SK-N-SH (cell line): ENCODE measurements at regions not wholly inside any gene's neighbourhood (a gene's known extent, or its start where the extent isn't known, plus 50 kb on each side); places are given as distances from the start of the nearest gene placed in this dataset.

Source experiments
- GABPA ChIP-seq: IDR thresholded peaks from 2 replicates; pipeline ENCODE4 v1.4.0; 2012; ENCODE audit warnings: low read depth, mild to moderate bottlenecking
- GATA2 ChIP-seq: sonication (generic); formaldehyde crosslinking; IDR thresholded peaks from 2 replicates; pipeline ENCODE4 v1.5.0; 2020; ENCODE audit warnings: mild to moderate bottlenecking, missing genetic modification reagents
- MEF2A ChIP-seq: IDR thresholded peaks from 2 replicates; pipeline ENCODE4 v1.4.0; 2012; ENCODE audit warnings: low read depth, borderline replicate concordance
- TAF1 ChIP-seq: IDR thresholded peaks from 2 replicates; pipeline ENCODE4 v1.6.1; 2012; ENCODE audit warnings: low read depth, mild to moderate bottlenecking, low read length, moderate library complexity, borderline replicate concordance
- TF ChIP-seq, protein P1 (sequence below): fragments of 150-350 bp; IDR thresholded peaks from 2 replicates; pipeline ENCODE4 v1.6.1; 2017; ENCODE audit warnings: antibody characterized with exemption, low read length, low read depth, borderline replicate concordance

GRCh38 chr1:55997536-55997935 lies 581.8 kb downstream of the PLPP3 start:
- TF ChIP-seq MEF2A (no peak), GABPA (no peak), TAF1 (no peak), GATA2 (CRISPR knock-in tag) (no peak)
- TF ChIP-seq, protein P1, sequence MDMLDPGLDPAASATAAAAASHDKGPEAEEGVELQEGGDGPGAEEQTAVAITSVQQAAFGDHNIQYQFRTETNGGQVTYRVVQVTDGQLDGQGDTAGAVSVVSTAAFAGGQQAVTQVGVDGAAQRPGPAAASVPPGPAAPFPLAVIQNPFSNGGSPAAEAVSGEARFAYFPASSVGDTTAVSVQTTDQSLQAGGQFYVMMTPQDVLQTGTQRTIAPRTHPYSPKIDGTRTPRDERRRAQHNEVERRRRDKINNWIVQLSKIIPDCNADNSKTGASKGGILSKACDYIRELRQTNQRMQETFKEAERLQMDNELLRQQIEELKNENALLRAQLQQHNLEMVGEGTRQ: no peak
